ENCODE measurements at regions not wholly inside any gene's neighbourhood (a gene's known extent, or its start where the extent isn't known, plus 50 kb on each side); places are given as distances from the start of the nearest gene placed in this dataset.

DNA sequence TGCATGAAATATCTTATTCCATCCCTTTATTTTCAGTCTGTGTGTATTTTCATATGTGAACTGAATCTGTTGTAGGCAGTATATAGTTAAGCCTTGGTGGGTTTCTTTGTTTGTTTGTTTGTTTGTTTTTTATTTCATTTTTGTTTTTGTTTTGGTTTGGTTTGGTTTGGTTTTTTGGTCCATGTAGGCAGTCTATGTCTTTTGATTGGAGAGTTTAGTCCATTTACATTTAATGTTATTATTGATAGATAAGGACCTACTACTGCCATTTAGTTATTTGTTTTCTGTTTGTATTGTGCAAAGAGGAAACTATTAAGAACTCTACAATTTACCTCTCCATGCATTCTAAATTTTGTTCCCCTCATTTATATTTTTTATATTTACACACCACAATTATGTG lies 695.9 kb upstream of the GRM3 start:
- Histone ChIP-seq H3K4me3 (ENCODE audit: low read length) (no peak overlapping the region), H3K9ac (ENCODE audit: extremely low read depth, low read length, poor library complexity, severe bottlenecking) (no peak overlapping the region), H3K9me3 (ENCODE audit: control insufficient read depth, low read length) (peaks cover 5% of the 10 kb centered on the region), H3K36me3 (ENCODE audit: control insufficient read depth, insufficient read depth, low read length) (no peaks in the 10 kb centered on the region), H3K27me3 (ENCODE audit: control insufficient read depth, insufficient read depth, low read length, poor library complexity, severe bottlenecking) (no peaks in the 10 kb centered on the region), H3K4me1 (ENCODE audit: control insufficient read depth, insufficient read depth, low read length) (no peaks in the 10 kb centered on the region), H3K27ac (ENCODE audit: low read depth, low read length) (no peak overlapping the region)
- no peak for DNase-seq
- peaks cover 10% of the 10 kb centered on the region for H3K9me3 Mint-ChIP-seq
- no peak overlapping the region for H3K4me3 Mint-ChIP-seq
- no peaks in the 10 kb centered on the region for H3K4me1 Mint-ChIP-seq
- H3K27ac Mint-ChIP-seq: no peak overlapping the region
- H3K36me3 Mint-ChIP-seq (ENCODE audit: low read depth): no peaks in the 10 kb centered on the region
- TF ChIP-seq, protein P1, sequence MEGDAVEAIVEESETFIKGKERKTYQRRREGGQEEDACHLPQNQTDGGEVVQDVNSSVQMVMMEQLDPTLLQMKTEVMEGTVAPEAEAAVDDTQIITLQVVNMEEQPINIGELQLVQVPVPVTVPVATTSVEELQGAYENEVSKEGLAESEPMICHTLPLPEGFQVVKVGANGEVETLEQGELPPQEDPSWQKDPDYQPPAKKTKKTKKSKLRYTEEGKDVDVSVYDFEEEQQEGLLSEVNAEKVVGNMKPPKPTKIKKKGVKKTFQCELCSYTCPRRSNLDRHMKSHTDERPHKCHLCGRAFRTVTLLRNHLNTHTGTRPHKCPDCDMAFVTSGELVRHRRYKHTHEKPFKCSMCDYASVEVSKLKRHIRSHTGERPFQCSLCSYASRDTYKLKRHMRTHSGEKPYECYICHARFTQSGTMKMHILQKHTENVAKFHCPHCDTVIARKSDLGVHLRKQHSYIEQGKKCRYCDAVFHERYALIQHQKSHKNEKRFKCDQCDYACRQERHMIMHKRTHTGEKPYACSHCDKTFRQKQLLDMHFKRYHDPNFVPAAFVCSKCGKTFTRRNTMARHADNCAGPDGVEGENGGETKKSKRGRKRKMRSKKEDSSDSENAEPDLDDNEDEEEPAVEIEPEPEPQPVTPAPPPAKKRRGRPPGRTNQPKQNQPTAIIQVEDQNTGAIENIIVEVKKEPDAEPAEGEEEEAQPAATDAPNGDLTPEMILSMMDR (conservative IDR thresholded peaks at IDR 0.05): no peak
- no peaks in the 10 kb centered on the region for H3K27me3 Mint-ChIP-seq (ENCODE audit: insufficient read depth)

DNA sequence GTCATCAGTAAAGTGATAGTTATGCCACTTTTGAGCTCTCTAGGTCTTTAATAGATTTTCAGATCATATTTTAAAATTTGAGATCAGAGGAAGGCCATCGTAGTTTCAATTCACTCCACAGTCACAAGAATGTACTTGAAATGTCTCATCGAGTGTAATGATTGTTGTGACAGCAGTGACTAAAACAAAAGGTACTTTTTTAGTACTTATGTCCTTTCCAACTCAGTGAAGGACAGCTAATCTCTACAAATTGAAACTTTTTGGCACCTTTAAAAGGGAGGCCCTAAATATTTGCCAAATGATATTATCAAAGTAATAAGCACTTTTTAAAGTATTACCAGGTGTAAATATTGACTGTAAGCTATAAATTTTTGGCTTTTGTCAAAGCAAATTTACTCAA lies 702.9 kb upstream of the GRM3 start:
- H3K36me3 ChIP-seq (ENCODE audit: control insufficient read depth, insufficient read depth, low read length): no peaks in the 10 kb centered on the region
- no peak overlapping the region for H3K4me3 ChIP-seq (ENCODE audit: low read length)
- 78 to 87% methylated on average over 1 to 2 of the region's 2 CpGs for WGBS, 2 experiments (ENCODE audit: insufficient coverage in 1 of 2, insufficient read length in 1 of 2)
- DNase-seq: no peak
- Mint-ChIP-seq H3K9me3 (no peaks in the 10 kb centered on the region), H3K4me3 (no peak overlapping the region), H3K36me3 (ENCODE audit: low read depth) (no peaks in the 10 kb centered on the region), H3K4me1 (no peaks in the 10 kb centered on the region), H3K27ac (no peak overlapping the region), H3K27me3 (ENCODE audit: insufficient read depth) (no peaks in the 10 kb centered on the region)
- no peak overlapping the region for H3K27ac ChIP-seq (ENCODE audit: low read depth, low read length)
- no peak overlapping the region for H3K9ac ChIP-seq (ENCODE audit: extremely low read depth, low read length, poor library complexity, severe bottlenecking)
- H3K9me3 ChIP-seq (ENCODE audit: control insufficient read depth, low read length): no peaks in the 10 kb centered on the region
- no peaks in the 10 kb centered on the region for H3K27me3 ChIP-seq (ENCODE audit: control insufficient read depth, insufficient read depth, low read length, poor library complexity, severe bottlenecking)
- no peaks in the 10 kb centered on the region for H3K4me1 ChIP-seq (ENCODE audit: control insufficient read depth, insufficient read depth, low read length)
- TF ChIP-seq, protein P1 (conservative IDR thresholded peaks at IDR 0.05): no peak

DNA sequence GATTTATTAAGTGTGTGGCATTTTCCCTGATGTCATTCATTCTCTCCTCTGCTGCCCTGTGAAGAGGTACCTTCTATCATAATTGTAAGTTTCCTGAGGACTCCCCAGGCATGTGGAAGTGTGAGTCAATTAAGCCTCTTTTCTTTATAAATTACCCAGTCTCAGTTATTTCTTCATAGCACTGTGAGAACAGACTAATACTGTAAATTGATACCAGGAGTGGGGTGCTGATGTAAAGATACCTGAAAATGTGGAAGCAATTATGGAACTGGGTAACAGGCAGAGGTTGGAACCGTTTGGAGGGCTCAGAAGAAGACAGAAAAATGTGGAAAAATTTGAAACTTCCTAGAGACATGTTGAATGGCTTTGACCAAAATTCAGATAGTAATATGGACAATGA lies 711.8 kb upstream of the GRM3 start:
- peaks cover 7% of the 10 kb centered on the region for H3K9me3 ChIP-seq (ENCODE audit: control insufficient read depth, low read length)
- H3K4me3 ChIP-seq (ENCODE audit: low read length): no peak overlapping the region
- H3K27me3 ChIP-seq (ENCODE audit: control insufficient read depth, insufficient read depth, low read length, poor library complexity, severe bottlenecking): no peaks in the 10 kb centered on the region
- no peak overlapping the region for H3K9ac ChIP-seq (ENCODE audit: extremely low read depth, low read length, poor library complexity, severe bottlenecking)
- 81 to 89% methylated on average over 1 of the region's 1 CpG for WGBS, 2 experiments (ENCODE audit: insufficient coverage in 1 of 2, insufficient read length in 1 of 2)
- no peaks in the 10 kb centered on the region for H3K4me1 ChIP-seq (ENCODE audit: control insufficient read depth, insufficient read depth, low read length)
- no peak overlapping the region for H3K27ac ChIP-seq (ENCODE audit: low read depth, low read length)
- Mint-ChIP-seq H3K27ac (no peak overlapping the region), H3K4me3 (no peak overlapping the region), H3K9me3 (peaks cover 19% of the 10 kb centered on the region), H3K27me3 (ENCODE audit: insufficient read depth) (no peaks in the 10 kb centered on the region), H3K36me3 (ENCODE audit: low read depth) (no peaks in the 10 kb centered on the region), H3K4me1 (no peaks in the 10 kb centered on the region)
- no peaks in the 10 kb centered on the region for H3K36me3 ChIP-seq (ENCODE audit: control insufficient read depth, insufficient read depth, low read length)
- TF ChIP-seq, protein P1 (conservative IDR thresholded peaks at IDR 0.05): no peak
- DNase-seq: no peak
